Activated T-helper 17 cell treated with anti-CD3 and anti-CD28 coated beads, Interleukin-2, amount 50 U/mL, for 72 hours (primary cell): ENCODE measurements at regions not wholly inside any gene's neighbourhood (a gene's known extent, or its start where the extent isn't known, plus 50 kb on each side); places are given as distances from the start of the nearest gene placed in this dataset.
"Not testable (repeated sequence)": the region's sequence is repeated elsewhere in the genome, so short reads cannot be mapped to it uniquely, and the experiment has no call there.

Experiments used
- ATAC-seq: fragments of 150-1000 bp; cut with Tn5 transposase; replicated peaks from 2 replicates; pipeline ENCODE4 v1.10.0; 2021; ENCODE audit warnings: mild to moderate bottlenecking, moderate library complexity
- H3K27ac Mint-ChIP-seq: one replicate; pipeline ENCODE4 v1.8.0; 2022; ENCODE audit warnings: mixed read lengths
- H3K27me3 Mint-ChIP-seq: one replicate; pipeline ENCODE4 v1.8.0; 2022; ENCODE audit warnings: mixed read lengths
- H3K36me3 Mint-ChIP-seq: one replicate; pipeline ENCODE4 v1.8.0; 2022; ENCODE audit warnings: low read depth, mild to moderate bottlenecking, mixed read lengths
- H3K4me1 Mint-ChIP-seq: one replicate; pipeline ENCODE4 v1.8.0; 2022; ENCODE audit warnings: mixed read lengths
- H3K4me3 Mint-ChIP-seq: one replicate; pipeline ENCODE4 v1.8.0; 2022; ENCODE audit warnings: mild to moderate bottlenecking, mixed read lengths
- H3K9me3 Mint-ChIP-seq: one replicate; pipeline ENCODE4 v1.8.0; 2022; ENCODE audit warnings: mixed read lengths

DNA sequence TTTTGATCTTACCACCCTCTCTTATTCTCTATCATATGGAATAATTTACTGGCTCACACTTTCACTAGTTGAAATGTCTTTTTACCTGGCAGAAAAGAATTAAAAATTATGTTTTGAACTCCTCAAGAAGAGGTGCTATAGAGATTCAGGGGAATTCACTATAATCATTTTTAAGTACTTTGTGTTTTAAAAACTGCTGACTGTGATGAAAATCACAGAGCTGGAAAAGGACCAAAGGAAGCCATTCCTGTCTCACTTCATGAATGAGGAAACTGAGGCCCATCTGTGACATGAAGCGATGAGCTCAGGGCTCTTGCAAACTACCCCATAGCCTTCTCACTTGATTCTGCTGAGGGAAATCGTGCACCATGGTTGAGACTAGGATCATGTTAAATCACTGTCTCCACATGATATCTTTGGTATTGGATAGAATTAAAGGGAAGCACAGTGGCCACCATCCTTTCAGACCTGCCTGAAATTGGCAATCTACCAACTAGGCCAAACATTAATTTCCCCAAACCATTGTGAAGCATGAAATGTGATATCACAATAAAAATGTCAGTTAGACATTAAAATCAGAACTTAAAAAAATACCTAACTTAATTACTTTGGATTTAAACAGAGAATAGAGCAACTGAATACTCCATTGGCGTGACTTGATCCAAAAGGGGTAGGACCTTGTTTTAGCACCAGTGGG, 141.0 kb downstream of the FZD1 start:
- no peak overlapping the region for H3K4me3 Mint-ChIP-seq
- no peaks in the 10 kb centered on the region for H3K36me3 Mint-ChIP-seq
- no peaks in the 10 kb centered on the region for H3K4me1 Mint-ChIP-seq
- no peaks in the 10 kb centered on the region for H3K27me3 Mint-ChIP-seq
- H3K27ac Mint-ChIP-seq, result no peak overlapping the region
- ATAC-seq, result no peak
- peaks cover 7% of the 10 kb centered on the region for H3K9me3 Mint-ChIP-seq

DNA sequence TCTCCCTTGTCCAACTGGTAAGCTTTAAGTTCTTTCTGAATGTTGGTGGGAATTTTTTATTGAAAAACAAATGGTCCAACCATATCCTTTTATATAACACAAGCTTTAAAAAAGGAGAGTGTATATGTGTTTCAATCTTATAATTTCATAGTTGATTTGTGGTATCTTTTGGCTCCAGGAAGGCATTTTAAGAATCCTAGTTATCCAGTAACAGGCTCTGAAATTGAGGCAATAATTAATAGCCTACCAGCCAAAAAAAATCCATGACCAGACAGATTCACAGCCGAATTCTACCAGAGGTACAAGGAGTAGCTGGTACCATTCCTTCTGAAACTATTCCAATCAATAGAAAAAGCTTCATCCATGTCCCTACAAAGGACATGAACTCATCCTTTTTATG, 141.6 kb downstream of the FZD1 start:
- not testable (repeated sequence) for H3K9me3 Mint-ChIP-seq, H3K27ac Mint-ChIP-seq, H3K4me1 Mint-ChIP-seq, H3K4me3 Mint-ChIP-seq, H3K36me3 Mint-ChIP-seq, ATAC-seq, H3K27me3 Mint-ChIP-seq

DNA sequence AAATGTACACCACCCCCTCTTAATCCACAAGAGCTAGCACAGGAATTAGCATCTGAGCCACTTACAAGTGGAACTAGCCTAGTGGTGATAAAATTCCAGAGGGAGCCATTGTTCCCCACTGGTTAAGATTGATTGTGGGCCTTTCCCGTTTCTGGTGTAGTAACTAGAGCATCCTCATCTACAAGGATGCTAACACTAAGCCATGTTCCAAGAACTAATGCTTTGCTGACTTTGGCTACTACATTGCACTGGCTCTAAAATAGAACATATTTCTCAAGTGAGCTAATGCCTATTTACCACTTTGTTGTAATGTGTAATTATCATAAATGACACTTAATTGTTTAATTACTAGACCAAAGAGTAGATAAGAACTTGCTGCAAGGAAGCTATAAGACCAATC, 143.7 kb downstream of the FZD1 start:
- H3K4me1 Mint-ChIP-seq, result no peaks in the 10 kb centered on the region
- no peak for ATAC-seq
- no peaks in the 10 kb centered on the region for H3K27me3 Mint-ChIP-seq
- peaks cover 3% of the 10 kb centered on the region for H3K9me3 Mint-ChIP-seq
- H3K36me3 Mint-ChIP-seq, result no peaks in the 10 kb centered on the region
- H3K27ac Mint-ChIP-seq, result no peak overlapping the region
- no peak overlapping the region for H3K4me3 Mint-ChIP-seq

DNA sequence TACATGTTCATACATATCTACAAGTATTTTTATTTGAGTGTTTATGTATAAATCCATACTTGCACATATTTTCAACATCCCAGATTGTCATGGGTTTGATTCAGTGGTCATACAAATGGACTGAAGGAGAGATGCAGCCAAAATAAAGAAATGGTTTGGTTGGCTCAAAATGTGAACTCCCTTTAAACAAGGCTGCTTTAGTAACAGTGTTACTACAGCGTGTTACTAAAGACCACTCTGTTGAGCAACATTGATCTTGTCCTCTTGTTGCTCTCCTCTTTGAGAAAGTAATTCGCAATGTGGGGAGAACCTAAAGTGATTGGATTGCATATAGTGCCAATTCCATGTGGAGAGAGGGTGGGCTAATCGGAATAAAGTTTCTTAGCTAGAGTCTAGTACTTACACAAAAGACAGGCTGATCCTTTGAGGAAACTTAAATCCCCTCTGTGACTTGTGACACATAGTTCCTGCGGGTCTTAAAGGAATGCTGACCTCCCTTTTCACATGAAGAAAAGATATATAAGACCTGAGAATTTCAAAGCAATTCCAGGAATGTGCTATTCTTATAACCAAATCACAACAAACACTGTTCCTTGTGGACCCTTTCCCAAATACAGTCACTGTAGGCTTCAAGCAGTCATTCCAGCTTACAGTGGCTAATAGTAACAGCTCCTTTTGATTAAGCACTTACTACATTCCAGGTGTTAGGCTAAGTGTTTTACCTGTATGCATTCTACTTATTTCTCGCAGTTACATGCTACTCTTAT, 144.3 kb downstream of the FZD1 start:
- peaks cover 3% of the 10 kb centered on the region for H3K9me3 Mint-ChIP-seq
- H3K4me3 Mint-ChIP-seq, result no peak overlapping the region
- H3K36me3 Mint-ChIP-seq, result no peaks in the 10 kb centered on the region
- no peaks in the 10 kb centered on the region for H3K4me1 Mint-ChIP-seq
- H3K27me3 Mint-ChIP-seq, result no peaks in the 10 kb centered on the region
- H3K27ac Mint-ChIP-seq, result no peak overlapping the region
- no peak for ATAC-seq

DNA sequence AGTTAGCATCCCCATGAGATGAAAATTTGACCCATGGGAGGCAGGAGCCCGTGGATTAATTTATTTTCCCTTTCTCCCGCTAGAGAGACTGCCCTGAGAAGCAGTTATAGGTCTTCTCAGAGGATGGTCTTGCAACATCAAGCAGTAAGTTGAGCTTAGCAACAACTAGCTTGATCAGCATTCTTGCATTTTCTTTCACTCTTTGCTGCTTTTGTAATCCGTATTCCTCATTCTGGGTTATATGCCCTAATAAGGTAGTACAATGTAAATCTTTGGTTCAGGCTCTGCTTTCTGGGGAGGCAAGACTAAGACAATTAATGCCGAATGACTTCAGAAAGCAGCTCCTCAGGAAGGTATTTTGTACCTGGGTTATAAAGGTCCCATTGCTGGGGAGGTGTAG, 146.8 kb downstream of the FZD1 start:
- no peak overlapping the region for H3K27ac Mint-ChIP-seq
- ATAC-seq, result no peak
- H3K36me3 Mint-ChIP-seq, result no peaks in the 10 kb centered on the region
- H3K9me3 Mint-ChIP-seq, result no peaks in the 10 kb centered on the region
- H3K27me3 Mint-ChIP-seq, result no peaks in the 10 kb centered on the region
- no peak overlapping the region for H3K4me3 Mint-ChIP-seq
- H3K4me1 Mint-ChIP-seq, result no peaks in the 10 kb centered on the region

DNA sequence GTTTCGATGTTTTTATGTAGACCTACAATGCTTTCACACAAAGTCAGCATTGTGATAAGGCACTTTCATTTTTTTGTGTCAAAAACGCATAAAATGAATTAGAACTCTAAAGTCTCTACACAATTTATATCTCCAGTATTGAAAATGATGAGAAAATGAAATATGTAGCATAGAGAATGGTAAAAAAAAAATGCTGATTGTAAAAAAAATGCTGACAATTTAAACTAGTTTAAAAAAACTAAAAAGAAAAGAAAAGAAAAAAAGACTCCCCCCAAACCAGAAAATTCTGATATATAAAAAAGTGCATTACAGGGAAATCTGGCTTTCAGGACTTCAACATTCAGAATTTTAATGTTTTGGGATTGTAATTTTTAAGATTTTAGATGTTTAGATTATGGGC, 148.1 kb downstream of the FZD1 start:
- no peak for ATAC-seq
- Mint-ChIP-seq H3K27ac (no peak overlapping the region), H3K4me3 (no peak overlapping the region), H3K4me1 (no peaks in the 10 kb centered on the region), H3K27me3 (no peaks in the 10 kb centered on the region), H3K36me3 (no peaks in the 10 kb centered on the region), H3K9me3 (no peaks in the 10 kb centered on the region)

DNA sequence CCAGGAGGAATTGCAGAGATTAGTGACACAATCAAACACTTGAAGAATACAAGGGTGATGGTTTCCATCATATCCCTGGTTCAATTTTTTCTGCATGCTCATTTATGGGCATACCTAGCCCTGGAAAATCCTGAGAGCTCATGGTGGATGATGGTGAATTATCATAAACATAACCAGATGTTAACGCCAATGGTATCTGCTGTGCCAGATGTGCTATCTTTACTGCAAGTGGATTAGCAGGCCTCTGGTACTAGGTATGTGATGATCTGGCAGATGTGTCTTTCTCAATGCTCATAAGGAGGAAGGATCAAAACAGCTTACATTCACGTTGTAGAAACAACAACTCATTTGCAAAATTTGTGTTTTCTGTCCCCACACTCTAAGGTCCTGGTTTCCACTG, 150.5 kb downstream of the FZD1 start:
- no peaks in the 10 kb centered on the region for H3K36me3 Mint-ChIP-seq
- no peaks in the 10 kb centered on the region for H3K27me3 Mint-ChIP-seq
- ATAC-seq, result no peak
- no peaks in the 10 kb centered on the region for H3K9me3 Mint-ChIP-seq
- H3K27ac Mint-ChIP-seq, result no peak overlapping the region
- no peaks in the 10 kb centered on the region for H3K4me1 Mint-ChIP-seq
- no peak overlapping the region for H3K4me3 Mint-ChIP-seq

DNA sequence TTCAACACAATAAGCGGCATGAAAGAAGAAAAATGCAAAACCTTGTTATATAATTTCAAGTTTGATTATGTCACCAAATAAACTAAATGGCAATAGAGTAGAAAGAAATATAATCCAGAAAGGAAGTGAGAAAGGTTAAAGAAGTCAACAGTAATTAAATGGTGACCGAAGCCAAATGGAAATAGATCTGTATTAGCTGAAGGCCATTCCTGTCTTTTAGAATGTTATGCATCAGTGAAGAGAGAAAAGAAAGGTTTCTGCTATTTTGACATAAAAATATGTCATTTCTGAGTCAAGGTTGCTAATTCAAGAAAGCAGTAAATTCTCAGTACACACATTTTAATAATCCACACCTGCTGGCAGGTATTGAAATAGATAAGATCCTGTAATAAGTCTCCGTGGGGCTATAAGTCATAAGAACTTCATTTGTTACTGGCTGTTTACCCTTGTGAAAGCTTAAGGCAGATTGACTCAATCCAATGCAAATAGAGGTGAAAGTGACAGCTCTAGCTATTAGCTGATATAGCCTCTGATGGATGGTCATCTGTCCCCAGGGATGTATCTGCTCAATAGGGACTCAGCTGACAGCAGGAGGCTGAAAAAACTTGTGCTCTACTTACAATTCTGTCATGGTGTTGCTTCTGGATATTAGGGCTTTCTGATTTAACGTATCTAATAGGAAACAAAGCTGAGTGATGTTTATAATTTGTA, 152.1 kb downstream of the FZD1 start:
- ATAC-seq, result no peak

DNA sequence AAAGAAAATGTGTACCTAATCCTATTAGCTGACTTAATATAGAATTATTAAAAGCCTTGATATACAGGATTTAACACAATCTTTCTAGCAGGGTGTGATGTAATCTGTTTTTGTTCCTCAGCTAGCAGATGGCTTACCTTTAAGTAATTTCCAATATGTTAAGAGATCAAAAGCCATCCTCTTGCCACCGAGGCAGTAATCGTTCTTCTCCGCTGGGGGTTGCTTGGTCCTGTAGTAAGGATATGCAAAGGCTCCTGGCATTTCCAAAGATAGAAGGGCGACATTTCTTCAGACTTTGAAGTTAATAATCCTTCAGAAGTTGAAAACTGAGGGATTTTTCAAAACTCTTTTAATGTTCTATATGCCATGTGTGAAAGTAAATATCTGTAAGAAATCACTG, 156.4 kb downstream of the FZD1 start:
- H3K4me3 Mint-ChIP-seq, result no peak overlapping the region
- ATAC-seq, result no peak
- no peak overlapping the region for H3K27ac Mint-ChIP-seq
- H3K27me3 Mint-ChIP-seq, result no peaks in the 10 kb centered on the region
- H3K9me3 Mint-ChIP-seq, result no peaks in the 10 kb centered on the region
- no peaks in the 10 kb centered on the region for H3K36me3 Mint-ChIP-seq
- no peaks in the 10 kb centered on the region for H3K4me1 Mint-ChIP-seq

More for the DNA sequence above, 152.1 kb downstream of the FZD1 start:
- no peaks in the 10 kb centered on the region for H3K27me3 Mint-ChIP-seq
- H3K4me3 Mint-ChIP-seq, result no peak overlapping the region
- no peak overlapping the region for H3K27ac Mint-ChIP-seq
- no peaks in the 10 kb centered on the region for H3K9me3 Mint-ChIP-seq
- H3K4me1 Mint-ChIP-seq, result no peaks in the 10 kb centered on the region
- H3K36me3 Mint-ChIP-seq, result no peaks in the 10 kb centered on the region

DNA sequence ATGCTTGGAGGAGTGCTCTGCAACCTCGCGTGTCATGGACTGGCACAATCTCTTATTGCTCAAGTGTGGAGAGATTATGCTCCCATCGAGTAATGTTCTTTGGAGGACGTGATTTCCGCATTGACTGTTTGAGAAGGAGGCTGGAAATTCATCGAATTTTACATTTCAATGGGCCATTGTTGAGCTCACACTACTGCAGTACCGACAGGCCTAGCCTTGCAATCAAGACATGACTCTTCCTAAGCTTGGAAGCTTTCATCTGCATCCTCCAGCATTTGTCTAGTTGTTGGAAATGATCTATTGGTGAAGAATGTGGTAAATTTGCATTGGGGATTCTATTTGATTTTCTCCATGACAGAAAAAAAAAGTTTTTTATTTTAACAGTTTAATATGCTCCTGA, 156.8 kb downstream of the FZD1 start:
- Mint-ChIP-seq H3K4me3 (no peak overlapping the region), H3K27ac (no peak overlapping the region), H3K36me3 (no peaks in the 10 kb centered on the region), H3K4me1 (no peaks in the 10 kb centered on the region), H3K9me3 (no peaks in the 10 kb centered on the region), H3K27me3 (no peaks in the 10 kb centered on the region)
- ATAC-seq, result no peak

DNA sequence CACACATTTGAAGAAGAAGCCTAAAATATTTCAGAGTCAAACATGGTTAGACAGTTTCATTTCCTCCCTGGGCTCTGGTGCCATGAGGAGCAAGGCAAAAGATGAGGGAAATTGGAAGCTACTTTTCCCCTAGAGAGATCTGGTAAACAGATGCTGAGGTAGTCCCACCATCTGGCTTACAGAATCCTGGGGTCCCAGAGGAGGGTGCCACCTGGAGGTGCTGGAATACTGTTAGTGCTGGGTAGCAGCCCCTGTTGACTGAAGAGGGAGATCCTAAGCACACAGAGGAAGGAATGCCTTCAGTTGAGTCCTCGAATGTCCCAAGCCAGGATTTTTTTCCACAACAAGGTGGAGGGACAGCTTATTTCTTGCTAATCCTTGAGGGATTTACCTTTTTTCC, 160.1 kb downstream of the FZD1 start:
- H3K27me3 Mint-ChIP-seq, result no peaks in the 10 kb centered on the region
- no peaks in the 10 kb centered on the region for H3K4me1 Mint-ChIP-seq
- H3K4me3 Mint-ChIP-seq, result no peak overlapping the region
- H3K27ac Mint-ChIP-seq, result no peak overlapping the region
- H3K36me3 Mint-ChIP-seq, result no peaks in the 10 kb centered on the region
- peaks cover 3% of the 10 kb centered on the region for H3K9me3 Mint-ChIP-seq
- ATAC-seq, result no peak

DNA sequence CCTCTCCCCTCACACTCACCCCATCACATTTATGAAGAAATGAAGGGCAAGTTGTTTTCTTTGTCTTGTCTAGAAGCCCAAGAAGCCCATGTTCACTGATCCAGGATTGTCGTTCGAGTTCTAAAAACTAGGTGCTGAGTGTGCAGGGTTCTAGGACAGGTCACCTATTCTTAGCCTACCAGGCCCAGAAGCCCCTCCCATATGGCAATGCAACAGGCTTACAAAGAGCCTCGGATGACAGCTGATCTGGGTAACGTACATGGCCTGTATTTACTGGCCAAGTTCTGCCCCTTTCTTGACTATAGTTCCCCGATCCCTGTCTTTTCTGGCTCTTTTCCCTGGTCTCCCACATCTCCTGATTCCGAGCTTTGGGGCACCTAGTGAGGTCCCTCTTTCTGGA, 160.9 kb downstream of the FZD1 start:
- no peak for ATAC-seq
- Mint-ChIP-seq H3K9me3 (peaks cover 3% of the 10 kb centered on the region), H3K4me1 (no peaks in the 10 kb centered on the region), H3K4me3 (no peak overlapping the region), H3K36me3 (no peaks in the 10 kb centered on the region), H3K27ac (no peak overlapping the region), H3K27me3 (no peaks in the 10 kb centered on the region)

DNA sequence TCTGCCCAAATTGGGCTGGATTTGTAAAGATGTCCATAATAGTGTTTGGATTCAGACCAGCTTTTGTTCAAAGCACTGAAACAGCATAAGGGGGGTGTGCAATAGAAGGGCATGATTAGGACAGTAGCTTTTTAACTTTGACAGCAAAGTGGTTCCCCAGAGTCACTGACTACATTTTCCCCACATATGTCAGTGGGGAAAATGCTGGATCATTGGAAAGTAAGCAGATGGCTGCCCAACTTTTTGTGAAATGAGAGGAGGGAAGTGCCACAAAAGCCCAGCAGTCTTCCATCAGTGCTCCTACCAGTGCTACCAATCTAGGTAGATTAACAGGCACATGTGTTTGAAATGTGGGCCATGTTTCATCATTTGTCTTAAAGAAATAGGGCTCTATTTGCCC, 162.8 kb downstream of the FZD1 start:
- H3K27ac Mint-ChIP-seq, result no peak overlapping the region
- H3K4me1 Mint-ChIP-seq, result no peaks in the 10 kb centered on the region
- H3K4me3 Mint-ChIP-seq, result no peak overlapping the region
- no peak for ATAC-seq
- no peaks in the 10 kb centered on the region for H3K27me3 Mint-ChIP-seq
- H3K36me3 Mint-ChIP-seq, result no peaks in the 10 kb centered on the region
- peaks cover 5% of the 10 kb centered on the region for H3K9me3 Mint-ChIP-seq

DNA sequence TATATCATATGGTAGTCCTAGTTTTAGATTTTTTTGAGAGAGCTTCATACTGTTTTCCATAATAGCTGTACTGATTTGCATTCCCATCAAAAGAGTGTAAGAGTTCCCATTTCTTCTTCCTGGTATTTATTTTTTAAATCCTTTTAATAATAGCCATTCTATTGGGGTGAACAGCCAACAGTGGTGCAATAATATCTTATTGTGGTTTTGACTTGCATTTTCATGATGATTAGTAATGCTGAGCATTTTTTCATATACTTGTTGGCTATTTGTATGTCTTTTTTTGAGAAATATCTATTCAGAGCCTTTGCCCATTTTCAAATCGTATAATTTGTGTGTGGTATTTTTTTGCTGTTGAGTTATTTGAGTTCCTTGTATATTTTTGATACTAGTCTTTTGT, 167.4 kb downstream of the FZD1 start:
- no peaks in the 10 kb centered on the region for H3K36me3 Mint-ChIP-seq
- peaks cover 11% of the 10 kb centered on the region for H3K9me3 Mint-ChIP-seq
- H3K27me3 Mint-ChIP-seq, result no peaks in the 10 kb centered on the region
- H3K27ac Mint-ChIP-seq, result no peak overlapping the region
- H3K4me1 Mint-ChIP-seq, result no peaks in the 10 kb centered on the region
- no peak for ATAC-seq
- H3K4me3 Mint-ChIP-seq, result no peak overlapping the region

DNA sequence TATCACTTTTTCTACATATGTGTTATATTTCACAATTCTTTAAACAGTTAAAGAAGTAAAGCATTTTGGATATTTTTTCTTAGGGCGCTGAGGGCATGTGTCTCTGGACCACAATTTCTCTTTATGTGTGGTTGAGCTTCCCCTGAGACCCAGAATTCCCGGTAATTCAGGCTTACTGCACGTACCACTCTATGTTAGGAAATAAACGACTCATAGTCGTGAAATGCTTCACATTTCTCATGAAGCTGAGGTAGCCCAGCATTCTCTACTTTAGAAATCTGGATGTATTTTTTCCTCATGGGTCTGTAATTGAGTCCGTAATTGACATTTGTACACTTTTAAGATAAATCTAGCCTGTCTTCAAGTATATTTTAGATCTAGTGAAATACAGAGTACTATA, 170.6 kb downstream of the FZD1 start:
- Mint-ChIP-seq H3K27me3 (no peaks in the 10 kb centered on the region), H3K4me1 (no peaks in the 10 kb centered on the region), H3K4me3 (no peak overlapping the region), H3K9me3 (peaks cover 19% of the 10 kb centered on the region), H3K27ac (no peak overlapping the region), H3K36me3 (no peaks in the 10 kb centered on the region)
- ATAC-seq, result no peak
